HG02642 (cell line): ENCODE measurements at regions not wholly inside any gene's neighbourhood (a gene's known extent, or its start where the extent isn't known, plus 50 kb on each side); places are given as distances from the start of the nearest gene placed in this dataset.

ENCODE experiments used
- ATAC-seq: cut with Tn5 transposase; IDR thresholded peaks from one replicate; pipeline ENCODE4 v1.9.1; 2021; ENCODE audit warnings: mild to moderate bottlenecking; ENCODE audit not compliant: unreplicated experiment, poor library complexity

GRCh38 chr20:50311308-50312001 lies 120.8 kb downstream of the CEBPB start:
- ATAC-seq: no peak

GRCh38 chr20:50312002-50312681 lies 121.5 kb downstream of the CEBPB start:
- ATAC-seq: no peak

GRCh38 chr20:50312682-50313521 lies 122.3 kb downstream of the CEBPB start:
- no peak for ATAC-seq

GRCh38 chr20:50313522-50313820 lies 122.8 kb downstream of the CEBPB start:
- ATAC-seq: no peak

DNA sequence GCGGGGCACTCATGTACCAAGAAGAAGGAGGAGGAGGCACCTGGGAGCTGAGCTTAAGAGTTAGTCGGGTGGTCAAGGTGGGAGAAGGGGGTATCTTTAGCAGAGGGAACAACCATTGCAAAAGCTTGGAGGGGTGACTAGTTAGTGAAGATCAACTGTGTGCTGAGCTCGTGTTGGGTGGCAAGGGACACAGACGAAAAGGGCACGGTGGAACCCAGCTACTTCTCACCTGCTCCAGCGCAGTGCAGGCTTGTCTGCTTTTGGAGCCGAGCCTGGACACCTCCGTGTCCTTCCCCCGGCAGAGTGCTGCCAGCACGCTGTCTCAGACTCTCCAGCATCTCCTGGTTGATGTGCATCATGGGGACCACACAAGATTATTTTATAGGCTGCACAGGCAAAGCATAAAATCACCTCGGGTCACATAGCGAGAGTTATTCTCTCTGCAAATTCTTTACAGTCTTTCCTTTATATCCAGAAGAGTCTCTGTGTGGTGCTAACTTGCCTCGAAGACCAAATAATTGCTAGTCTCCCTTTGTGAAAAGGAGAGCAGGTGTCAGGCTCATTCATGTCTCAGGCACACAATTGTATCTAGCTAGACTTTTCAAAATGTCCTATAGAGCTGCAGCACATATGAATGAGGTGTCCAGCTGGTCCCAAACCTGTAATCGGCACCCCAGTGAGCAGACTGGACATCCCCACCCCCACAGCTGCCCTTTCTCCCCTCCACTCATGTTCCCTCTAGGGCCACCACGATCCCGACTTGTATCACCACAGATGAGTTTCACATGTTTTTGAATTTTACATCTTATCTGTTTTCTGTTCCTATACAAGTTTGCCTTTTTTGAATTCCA lies 123.4 kb downstream of the CEBPB start:
- no peak for ATAC-seq

DNA sequence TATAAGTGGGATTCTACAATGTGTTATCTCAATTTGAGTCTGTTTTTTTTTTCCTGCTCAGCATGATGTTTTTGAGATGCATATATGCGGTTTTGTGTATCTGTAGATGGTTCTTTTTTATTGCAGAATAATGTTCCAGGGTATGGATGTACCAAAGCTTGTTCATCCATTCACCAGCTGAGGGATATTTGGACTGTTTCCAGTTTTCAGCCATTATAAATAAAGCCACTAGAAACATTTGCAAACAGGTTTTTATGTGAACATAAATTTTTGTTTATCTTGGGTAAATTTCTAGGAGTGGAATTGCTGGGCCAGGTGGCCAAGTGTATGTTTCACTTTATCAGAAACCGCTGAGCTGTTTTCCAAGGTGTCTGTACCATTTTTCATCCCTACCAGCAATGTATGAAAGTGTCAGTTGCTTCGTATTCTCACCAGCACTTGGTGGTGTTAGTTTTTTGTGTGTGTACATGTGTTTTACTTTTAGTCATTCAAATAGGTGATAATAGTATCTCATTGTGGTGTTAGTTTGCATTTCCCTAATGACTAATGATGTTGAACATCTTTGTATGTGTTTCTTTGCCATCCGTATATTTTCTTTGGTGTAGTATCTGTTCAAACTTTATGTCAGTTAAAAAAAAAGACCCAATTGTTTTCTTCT lies 124.2 kb downstream of the CEBPB start:
- ATAC-seq: no peak

GRCh38 chr20:50315586-50316551 lies 125.2 kb downstream of the CEBPB start:
- ATAC-seq: no peak

DNA sequence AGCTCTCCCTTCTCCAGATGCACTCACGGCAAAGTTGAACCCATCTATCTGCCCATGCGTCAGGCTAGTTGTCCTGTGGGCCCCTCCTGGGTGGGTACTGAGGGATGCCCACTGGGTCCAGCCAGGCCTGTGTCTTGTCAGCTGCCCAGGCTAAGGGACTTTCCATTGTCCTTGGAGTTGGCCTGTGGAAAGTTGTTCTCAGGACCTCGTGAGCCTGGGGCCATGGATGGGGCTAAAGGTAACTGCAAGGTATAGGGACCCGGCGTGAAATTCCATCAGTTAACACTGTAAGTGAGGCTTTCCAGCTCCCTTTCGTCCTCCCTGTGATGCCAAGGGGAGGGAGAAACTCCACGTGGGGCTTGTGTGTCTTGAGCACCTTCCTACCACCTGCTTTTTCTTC lies 126.5 kb downstream of the CEBPB start:
- ATAC-seq: no peak

GRCh38 chr20:50317609-50318008 lies 127.0 kb downstream of the CEBPB start:
- ATAC-seq: no peak

DNA sequence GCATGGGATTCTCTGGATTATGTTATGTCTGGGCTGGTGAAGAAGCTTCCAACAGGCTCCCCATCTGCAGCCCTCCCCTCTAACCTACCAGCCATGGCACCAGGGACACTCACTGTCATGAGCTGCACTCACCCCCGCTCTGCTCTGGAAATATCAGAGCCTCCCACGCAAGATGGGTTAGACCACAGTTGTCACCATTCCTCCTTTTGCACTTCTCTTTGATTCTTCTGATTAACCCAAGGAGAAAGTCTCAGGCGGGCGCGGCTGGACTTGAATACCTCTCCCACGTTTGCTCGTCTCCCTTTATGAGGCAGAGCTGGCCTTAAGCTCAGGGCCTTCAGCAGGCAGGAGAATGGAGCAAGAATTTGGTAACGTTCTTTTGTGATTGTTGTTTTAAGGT lies 128.1 kb downstream of the CEBPB start:
- ATAC-seq: no peak

DNA sequence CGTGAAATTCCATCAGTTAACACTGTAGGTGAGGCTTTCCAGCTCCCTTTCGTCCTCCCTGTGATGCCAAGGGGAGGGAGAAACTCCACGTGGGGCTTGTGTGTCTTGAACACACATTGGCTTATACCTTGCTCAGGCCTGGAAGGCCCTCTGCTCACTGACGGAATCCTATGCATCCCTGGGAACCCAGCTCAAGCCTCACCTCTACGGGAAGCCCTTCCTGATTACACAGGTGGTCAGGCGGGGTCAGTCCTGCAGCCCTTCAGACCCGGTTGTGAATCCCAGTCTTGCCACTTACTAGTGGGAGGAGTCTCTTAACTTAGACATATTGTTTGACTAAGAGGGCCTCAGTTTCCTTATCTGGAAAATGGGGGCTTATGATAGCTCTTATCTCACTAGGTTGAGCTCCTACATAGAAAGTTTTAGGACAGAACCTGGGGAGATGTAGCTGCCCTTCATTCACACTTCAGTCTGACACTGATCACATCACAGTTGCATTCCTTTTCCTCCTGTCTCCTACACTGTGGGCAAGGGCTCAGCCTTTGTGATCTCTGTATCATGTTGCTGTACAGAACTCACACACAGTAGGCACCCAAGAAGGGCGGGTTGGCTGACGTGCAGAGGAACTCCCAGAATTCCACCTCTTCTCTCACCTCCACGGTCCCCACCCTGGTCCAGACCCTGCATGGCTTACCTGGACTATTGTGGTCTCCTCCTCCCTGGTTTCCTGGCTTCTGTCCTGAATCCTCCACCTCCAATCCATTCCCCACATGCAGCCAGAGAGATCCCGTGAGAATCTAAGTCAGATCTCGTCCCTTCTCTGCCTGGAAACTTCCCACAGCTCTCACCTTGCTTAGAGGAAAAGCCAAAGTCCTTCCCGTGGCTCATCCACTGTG lies 129.6 kb downstream of the CEBPB start:
- no peak for ATAC-seq

DNA sequence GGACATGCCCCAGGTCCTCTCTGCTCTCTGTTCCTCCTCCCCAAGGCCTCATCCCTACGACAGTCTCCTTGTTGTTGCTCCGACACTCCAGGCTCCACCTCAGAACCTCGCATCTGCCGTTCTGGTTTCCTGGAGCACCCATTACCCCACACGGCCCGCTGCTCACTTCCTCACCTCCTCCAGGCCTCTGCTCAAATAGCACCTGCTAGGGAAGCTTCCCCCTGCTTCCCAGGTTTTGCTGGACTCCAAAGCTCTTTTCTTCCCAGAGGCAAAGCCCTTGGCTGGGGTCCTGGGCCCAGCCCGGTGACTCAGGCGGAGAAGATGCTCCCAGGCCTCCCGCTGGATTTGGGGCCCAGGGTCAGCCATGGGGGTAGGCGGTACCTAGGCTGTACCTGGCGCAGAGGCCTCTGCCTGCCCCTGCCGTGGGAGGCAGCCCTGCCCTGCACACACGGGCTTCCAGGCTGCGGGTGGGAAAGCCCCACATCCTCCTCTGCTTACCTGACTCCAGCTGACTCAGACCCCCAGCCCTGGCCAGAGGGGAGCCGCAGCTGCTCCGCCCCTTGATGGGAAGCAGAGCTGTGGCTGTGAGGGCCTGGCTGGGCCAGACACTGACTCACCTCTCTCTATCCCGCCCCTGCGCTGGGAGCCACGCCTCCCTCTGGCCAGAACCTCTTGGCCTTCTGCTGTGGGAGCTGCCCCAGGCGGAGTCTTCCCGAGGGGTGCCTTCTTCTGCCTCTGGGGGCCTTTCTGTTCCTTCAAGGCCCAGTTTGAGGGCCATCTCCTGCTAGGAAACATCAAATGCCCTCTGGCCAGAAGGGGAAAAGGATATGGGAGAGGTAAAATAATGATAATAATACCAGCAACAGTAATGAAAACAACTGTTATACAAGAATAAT lies 130.5 kb downstream of the CEBPB start:
- ATAC-seq: no peak

DNA sequence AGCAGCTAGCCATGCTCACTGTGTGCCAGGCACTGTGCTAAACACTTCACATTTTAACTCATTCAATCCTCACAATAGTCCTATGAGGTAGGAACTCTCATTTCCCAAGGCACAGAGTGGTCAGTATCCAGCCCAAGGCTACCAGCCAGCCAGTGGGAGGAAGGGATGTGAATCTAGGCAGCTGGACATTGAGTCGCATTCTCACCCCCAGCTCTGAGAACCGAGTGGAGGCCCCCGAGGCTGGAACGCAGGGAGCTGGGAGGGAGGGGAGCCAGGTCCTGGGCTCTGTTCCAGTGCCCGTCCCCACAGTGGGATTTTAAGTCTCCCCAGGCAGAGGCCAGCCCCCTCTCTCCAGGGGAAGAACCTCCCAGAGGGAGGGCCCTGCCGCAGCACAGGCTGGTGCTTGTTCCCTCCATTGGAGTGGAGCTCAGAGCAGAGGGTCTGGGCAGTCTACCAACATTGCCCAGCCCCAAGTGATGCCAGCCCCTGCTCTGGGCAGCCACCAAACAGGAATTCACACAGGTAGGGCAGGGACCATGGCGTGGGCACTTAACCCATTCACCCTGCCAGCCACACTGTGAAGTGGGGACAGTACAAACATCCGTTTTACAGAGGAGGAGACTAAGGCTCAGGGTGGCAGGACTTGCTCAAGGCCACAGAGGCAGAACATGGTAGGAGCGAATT lies 131.3 kb downstream of the CEBPB start:
- no peak for ATAC-seq

DNA sequence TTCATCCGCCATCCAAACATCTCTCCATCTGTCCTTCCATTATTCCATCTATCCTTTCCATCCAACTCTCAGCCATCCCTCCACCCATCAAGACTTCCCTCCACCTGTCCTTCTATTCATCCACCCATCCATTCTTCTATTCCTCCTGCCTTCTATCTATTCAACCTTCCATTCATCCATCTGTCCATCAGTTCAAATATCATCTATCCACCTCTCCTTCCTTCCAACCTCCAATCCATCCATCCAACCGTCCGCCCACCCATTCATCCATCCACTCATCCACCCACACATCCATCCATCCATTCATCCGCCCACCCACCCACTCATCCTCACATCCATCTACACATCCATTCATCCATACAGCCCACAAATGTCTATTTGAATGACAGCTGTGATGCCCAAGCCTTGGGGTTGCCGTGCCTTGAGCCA lies 132.1 kb downstream of the CEBPB start:
- no peak for ATAC-seq

DNA sequence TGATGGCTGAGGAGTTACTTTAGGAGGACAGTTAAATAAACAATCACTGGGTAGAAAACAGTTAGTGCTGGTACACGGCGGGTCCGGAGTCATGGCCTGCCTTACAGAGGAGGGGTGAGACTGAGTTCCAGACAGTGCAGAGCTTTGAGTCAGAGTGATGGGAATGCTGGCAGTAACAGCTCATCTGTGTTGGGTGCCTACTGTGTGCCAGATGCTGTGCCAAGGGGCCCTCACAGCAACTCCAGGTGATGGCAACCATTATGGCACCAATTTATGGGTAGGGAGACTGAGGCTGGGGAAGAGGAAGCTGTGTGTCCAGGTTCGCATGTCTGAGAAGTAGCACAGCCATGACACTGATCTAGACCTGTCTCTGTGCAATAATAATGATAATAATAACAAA lies 132.6 kb downstream of the CEBPB start:
- no peak for ATAC-seq
